Suprapubic skin (tissue), 3 donors: ENCODE measurements at regions not wholly inside any gene's neighbourhood (a gene's known extent, or its start where the extent isn't known, plus 50 kb on each side); places are given as distances from the start of the nearest gene placed in this dataset.

Experiments
- POLR2AphosphoS5 ChIP-seq, 3 donors: sonication (generic); formaldehyde crosslinking; IDR thresholded peaks; one replicate each; pipeline ENCODE4 v1.6.1; 2017; ENCODE audit warnings: antibody characterized with exemption in 3 of 3
- TF ChIP-seq, protein P1 (sequence below), 2 donors: fragments of 200-600 bp in 1 of 2; fragments of 450-650 bp in 1 of 2; sonication (generic) in 1 of 2; IDR thresholded peaks; one replicate each; pipeline ENCODE4 v1.5.1; 2016 to 2019; ENCODE audit warnings: antibody characterized with exemption in 2 of 2, mild to moderate bottlenecking in 1 of 2, moderate library complexity in 1 of 2

DNA sequence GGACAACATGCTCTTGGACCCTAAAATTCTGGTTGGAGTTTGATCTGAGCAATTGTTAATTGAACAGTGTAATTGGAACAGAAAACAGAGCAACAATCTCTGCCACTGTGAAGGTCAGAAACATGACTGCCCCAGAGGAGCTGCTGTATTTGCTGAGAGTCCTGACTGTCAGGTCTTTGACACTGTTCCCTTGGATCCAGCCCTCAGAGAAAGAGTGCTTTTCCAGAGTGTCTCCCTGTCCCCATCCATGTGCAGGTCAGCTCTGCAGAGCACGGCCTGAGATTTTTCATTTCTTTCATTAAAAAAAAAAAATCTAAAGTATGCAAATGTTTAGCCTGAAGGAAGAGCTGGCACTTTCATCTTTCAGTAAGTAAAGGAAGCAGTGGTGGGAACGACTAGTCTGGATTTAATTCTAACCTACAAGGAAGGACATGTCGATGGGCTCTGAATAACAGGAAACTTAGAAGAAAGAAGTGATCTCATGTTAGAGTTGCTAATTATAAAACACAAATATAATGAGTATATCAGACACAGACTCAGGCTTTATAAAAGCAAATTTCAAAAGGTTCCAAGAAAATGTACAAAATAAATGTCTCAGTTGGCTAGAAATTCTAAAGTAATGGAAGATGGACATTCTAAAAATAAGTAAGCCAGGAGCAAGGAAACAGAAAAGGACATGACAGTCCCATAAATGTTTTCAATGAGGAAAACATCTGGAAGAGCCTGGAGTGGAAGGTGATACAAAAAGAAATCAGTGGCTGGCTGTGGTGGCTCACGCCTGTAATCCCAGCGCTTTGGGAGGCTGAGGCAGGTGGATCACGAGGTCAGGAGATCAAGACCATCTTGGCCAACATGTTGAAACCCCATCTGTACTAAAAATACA is 876.5 kb downstream of the EPHA4 start:
- TF ChIP-seq, protein P1, sequence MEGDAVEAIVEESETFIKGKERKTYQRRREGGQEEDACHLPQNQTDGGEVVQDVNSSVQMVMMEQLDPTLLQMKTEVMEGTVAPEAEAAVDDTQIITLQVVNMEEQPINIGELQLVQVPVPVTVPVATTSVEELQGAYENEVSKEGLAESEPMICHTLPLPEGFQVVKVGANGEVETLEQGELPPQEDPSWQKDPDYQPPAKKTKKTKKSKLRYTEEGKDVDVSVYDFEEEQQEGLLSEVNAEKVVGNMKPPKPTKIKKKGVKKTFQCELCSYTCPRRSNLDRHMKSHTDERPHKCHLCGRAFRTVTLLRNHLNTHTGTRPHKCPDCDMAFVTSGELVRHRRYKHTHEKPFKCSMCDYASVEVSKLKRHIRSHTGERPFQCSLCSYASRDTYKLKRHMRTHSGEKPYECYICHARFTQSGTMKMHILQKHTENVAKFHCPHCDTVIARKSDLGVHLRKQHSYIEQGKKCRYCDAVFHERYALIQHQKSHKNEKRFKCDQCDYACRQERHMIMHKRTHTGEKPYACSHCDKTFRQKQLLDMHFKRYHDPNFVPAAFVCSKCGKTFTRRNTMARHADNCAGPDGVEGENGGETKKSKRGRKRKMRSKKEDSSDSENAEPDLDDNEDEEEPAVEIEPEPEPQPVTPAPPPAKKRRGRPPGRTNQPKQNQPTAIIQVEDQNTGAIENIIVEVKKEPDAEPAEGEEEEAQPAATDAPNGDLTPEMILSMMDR (IDR thresholded peaks at IDR 0.05), result no peak
- TF ChIP-seq POLR2AphosphoS5 (IDR thresholded peaks at IDR 0.05), result no peak
